ENCODE measurements at regions not wholly inside any gene's neighbourhood (a gene's known extent, or its start where the extent isn't known, plus 50 kb on each side); places are given as distances from the start of the nearest gene placed in this dataset.

DNA sequence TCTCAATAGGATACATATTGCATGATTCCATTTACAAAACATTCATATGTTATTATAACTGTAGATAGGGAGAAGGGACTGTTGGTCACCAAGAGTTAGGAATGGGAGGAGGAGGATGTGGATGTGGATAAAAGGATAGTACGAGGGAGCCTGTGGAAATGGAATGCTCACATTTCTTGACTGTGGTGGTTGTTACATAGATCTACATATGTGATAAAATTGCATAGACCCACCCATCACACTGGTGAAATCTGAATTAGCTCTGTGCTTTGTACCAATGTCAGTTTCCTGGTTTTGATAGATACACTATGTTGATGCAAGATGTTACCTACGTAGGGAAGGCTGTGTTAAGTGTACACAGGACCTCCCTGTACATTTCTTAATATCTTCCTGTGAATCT is 233.5 kb upstream of the MTPN start:
- Histone ChIP-seq H3K9me1 (replicated peaks; ENCODE audit: control insufficient read depth, extremely low read depth, insufficient read depth, low read length) (no peaks in the 10 kb centered on the region), H2AFZ (ENCODE audit: low read depth, low read length) (no peak overlapping the region), H4K20me1 (replicated peaks; ENCODE audit: control insufficient read depth, extremely low read depth, insufficient read depth, low read length) (no peaks in the 10 kb centered on the region), H3K79me2 (ENCODE audit: control insufficient read depth, insufficient read depth, low read length) (no peaks in the 10 kb centered on the region), H3K4me2 (ENCODE audit: insufficient read depth, low read length) (no peak overlapping the region), H3K9me3 (replicated peaks; ENCODE audit: control insufficient read depth, insufficient read depth, low read length) (no peaks in the 10 kb centered on the region), H3K27ac (ENCODE audit: insufficient read depth, low read depth, low read length) (no peak overlapping the region), H3K9ac (replicated peaks; ENCODE audit: extremely low read depth, insufficient read depth, low read length) (no peak overlapping the region), H3K36me3 (ENCODE audit: control insufficient read depth in 2 of 2, extremely low read depth in 1 of 2, insufficient read depth in 2 of 2, low read length in 2 of 2) (no peaks in the 10 kb centered on the region), H3K4me3 (replicated peaks in 1 of 3; ENCODE audit: insufficient read depth in 1 of 3, low read depth in 1 of 3, low read length in 3 of 3) (no peak overlapping the region), H3K27me3 (ENCODE audit: control insufficient read depth in 2 of 2, insufficient read depth in 2 of 2, low read length in 2 of 2) (no peaks in the 10 kb centered on the region), H3K4me1 (ENCODE audit: control insufficient read depth, extremely low read depth, insufficient read depth, low read length) (no peaks in the 10 kb centered on the region)
- FAIRE-seq = no peak
- DNase-seq (ENCODE audit: low read depth, low spot score) = no peak
- ChIA-PET CTCF (no interaction called here), POLR2A (no interaction called here)
- no peak for TF ChIP-seq POLR2A (IDR thresholded peaks at IDR 0.05; ENCODE audit: low read depth, low read length)
- no peak for TF ChIP-seq JUN (IDR thresholded peaks at IDR 0.05; ENCODE audit: borderline replicate concordance, insufficient read depth, insufficient read length, low read depth)
- TF ChIP-seq, protein P1, sequence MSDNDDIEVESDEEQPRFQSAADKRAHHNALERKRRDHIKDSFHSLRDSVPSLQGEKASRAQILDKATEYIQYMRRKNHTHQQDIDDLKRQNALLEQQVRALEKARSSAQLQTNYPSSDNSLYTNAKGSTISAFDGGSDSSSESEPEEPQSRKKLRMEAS (IDR thresholded peaks at IDR 0.05; ENCODE audit: insufficient read depth, insufficient read length) = no peak
- TF ChIP-seq MYC (IDR thresholded peaks at IDR 0.05; ENCODE audit: low read depth, low read length) = no peak
- TF ChIP-seq GATA2 (IDR thresholded peaks at IDR 0.05; ENCODE audit: insufficient read depth, insufficient read length, low read depth, low read length) = no peak
- no peak for TF ChIP-seq POLR2AphosphoS5 (IDR thresholded peaks at IDR 0.05; ENCODE audit: insufficient read depth, low read depth, low read length)
- TF ChIP-seq FOS (IDR thresholded peaks at IDR 0.05; ENCODE audit: borderline replicate concordance, insufficient read depth, low read length) = no peak
- dilution Hi-C loops (cut with MboI; ENCODE audit: extremely low pct_ligation_motif_present, low sequenced_read_pairs) = no loop called here
- no TSS peak for BruUV-seq (replicated peaks)
- intact Hi-C loops (cut with micrococcal nuclease) = no loop called here

GRCh38 chr7:136210079-136210478 is 232.9 kb upstream of the MTPN start:
- Histone ChIP-seq H4K20me1 (replicated peaks; ENCODE audit: control insufficient read depth, extremely low read depth, insufficient read depth, low read length) (no peaks in the 10 kb centered on the region), H3K27me3 (ENCODE audit: control insufficient read depth in 2 of 2, insufficient read depth in 2 of 2, low read length in 2 of 2) (no peaks in the 10 kb centered on the region), H3K9ac (replicated peaks; ENCODE audit: extremely low read depth, insufficient read depth, low read length) (no peak overlapping the region), H3K9me1 (replicated peaks; ENCODE audit: control insufficient read depth, extremely low read depth, insufficient read depth, low read length) (no peaks in the 10 kb centered on the region), H3K79me2 (ENCODE audit: control insufficient read depth, insufficient read depth, low read length) (no peaks in the 10 kb centered on the region), H2AFZ (ENCODE audit: low read depth, low read length) (no peak overlapping the region), H3K4me2 (ENCODE audit: insufficient read depth, low read length) (no peak overlapping the region), H3K9me3 (replicated peaks; ENCODE audit: control insufficient read depth, insufficient read depth, low read length) (no peaks in the 10 kb centered on the region), H3K4me1 (ENCODE audit: control insufficient read depth, extremely low read depth, insufficient read depth, low read length) (no peaks in the 10 kb centered on the region), H3K36me3 (ENCODE audit: control insufficient read depth in 2 of 2, extremely low read depth in 1 of 2, insufficient read depth in 2 of 2, low read length in 2 of 2) (no peaks in the 10 kb centered on the region), H3K27ac (ENCODE audit: insufficient read depth, low read depth, low read length) (no peak overlapping the region), H3K4me3 (replicated peaks in 1 of 3; ENCODE audit: insufficient read depth in 1 of 3, low read depth in 1 of 3, low read length in 3 of 3) (no peak overlapping the region)
- no peak for DNase-seq (ENCODE audit: low read depth, low spot score)
- ChIA-PET POLR2A (no interaction called here), CTCF (no interaction called here)
- TF ChIP-seq POLR2AphosphoS5 (IDR thresholded peaks at IDR 0.05; ENCODE audit: insufficient read depth, low read depth, low read length) (no peak), POLR2A (IDR thresholded peaks at IDR 0.05; ENCODE audit: low read depth, low read length) (no peak), FOS (IDR thresholded peaks at IDR 0.05; ENCODE audit: borderline replicate concordance, insufficient read depth, low read length) (no peak), EZH2 (IDR thresholded peaks at IDR 0.05; ENCODE audit: borderline replicate concordance, low read depth, low read length, severe bottlenecking) (no peak), MYC (IDR thresholded peaks at IDR 0.05; ENCODE audit: low read depth, low read length) (no peak), GATA2 (IDR thresholded peaks at IDR 0.05; ENCODE audit: insufficient read depth, insufficient read length, low read depth, low read length) (no peak), JUN (IDR thresholded peaks at IDR 0.05; ENCODE audit: borderline replicate concordance, insufficient read depth, insufficient read length, low read depth) (no peak)
- TF ChIP-seq, protein P2, sequence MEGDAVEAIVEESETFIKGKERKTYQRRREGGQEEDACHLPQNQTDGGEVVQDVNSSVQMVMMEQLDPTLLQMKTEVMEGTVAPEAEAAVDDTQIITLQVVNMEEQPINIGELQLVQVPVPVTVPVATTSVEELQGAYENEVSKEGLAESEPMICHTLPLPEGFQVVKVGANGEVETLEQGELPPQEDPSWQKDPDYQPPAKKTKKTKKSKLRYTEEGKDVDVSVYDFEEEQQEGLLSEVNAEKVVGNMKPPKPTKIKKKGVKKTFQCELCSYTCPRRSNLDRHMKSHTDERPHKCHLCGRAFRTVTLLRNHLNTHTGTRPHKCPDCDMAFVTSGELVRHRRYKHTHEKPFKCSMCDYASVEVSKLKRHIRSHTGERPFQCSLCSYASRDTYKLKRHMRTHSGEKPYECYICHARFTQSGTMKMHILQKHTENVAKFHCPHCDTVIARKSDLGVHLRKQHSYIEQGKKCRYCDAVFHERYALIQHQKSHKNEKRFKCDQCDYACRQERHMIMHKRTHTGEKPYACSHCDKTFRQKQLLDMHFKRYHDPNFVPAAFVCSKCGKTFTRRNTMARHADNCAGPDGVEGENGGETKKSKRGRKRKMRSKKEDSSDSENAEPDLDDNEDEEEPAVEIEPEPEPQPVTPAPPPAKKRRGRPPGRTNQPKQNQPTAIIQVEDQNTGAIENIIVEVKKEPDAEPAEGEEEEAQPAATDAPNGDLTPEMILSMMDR (IDR thresholded peaks at IDR 0.05; ENCODE audit: extremely low read depth in 1 of 2, insufficient read depth in 1 of 2, low read depth in 1 of 2, low read length in 2 of 2) = no peak
- TF ChIP-seq, protein P1 (IDR thresholded peaks at IDR 0.05; ENCODE audit: insufficient read depth, insufficient read length) = no peak
- dilution Hi-C loops (cut with MboI; ENCODE audit: extremely low pct_ligation_motif_present, low sequenced_read_pairs) (no loop called here), intact Hi-C loops (cut with micrococcal nuclease) (no loop called here)
- no TSS peak for BruUV-seq (replicated peaks)
- FAIRE-seq = no peak

Measured in endothelial cell of umbilical vein (primary cell).